Posterior cingulate gyrus (tissue), 11 donors: ENCODE measurements at regions not wholly inside any gene's neighbourhood (a gene's known extent, or its start where the extent isn't known, plus 50 kb on each side); places are given as distances from the start of the nearest gene placed in this dataset.
A peak's percentile ranks its signal among the peaks of the same experiment; 100 is the strongest.

Experiments used
- DNase-seq, 10 donors: peaks; one replicate each; pipeline versions ENCODE4 v3.0.0 to v3.0.0-alpha.2; 2020 to 2021; ENCODE audit warnings: mixed read lengths in 3 of 10
- intact Hi-C: fragments of 100-400 bp; cut with DNase I; formaldehyde crosslinking; loops from one replicate; pipeline ENCODE4 v1.15.1; 2023

DNA sequence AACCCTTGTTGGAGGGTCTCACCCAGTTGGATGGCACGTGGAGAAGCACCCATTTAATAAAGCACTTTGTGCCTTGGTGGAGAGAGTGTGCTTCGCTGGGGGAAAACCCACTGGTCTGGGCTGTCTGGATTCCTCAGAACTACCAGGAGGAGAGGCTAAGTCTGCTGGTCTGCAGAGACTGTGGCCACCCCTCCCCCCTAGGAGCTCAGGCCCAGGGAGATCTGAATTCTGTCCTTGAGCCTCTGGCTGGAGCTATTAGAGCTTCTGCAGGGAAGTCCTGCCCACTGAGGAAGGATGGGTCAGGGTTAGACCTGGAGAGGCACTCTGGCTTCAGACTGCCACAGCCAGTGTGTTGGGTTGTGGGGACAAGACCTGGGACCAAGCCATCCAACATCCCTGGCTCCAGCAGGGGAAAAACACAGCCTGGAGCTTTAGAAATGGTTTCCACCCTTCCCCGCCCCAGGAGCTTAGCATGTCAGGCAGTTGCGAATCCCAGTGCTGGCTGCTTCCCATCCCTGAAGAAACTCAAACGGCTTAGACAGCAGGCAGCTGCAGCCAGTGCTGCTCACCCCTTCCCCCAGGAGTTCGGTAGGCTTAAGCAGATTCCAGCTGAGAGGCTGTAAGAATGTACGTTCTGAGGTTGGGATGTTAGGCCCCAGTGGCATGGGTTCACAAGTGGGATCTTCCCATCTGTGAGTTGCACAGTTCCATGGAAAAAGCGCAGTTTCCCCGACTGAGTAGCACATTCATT, 288.3 kb downstream of the TGFB2 start:
- peak in 2 of 10 donors; percentile 45 to 52 for DNase-seq
- intact Hi-C loops, result no loop called here

GRCh38 chr1:218634212-218634611, 289.1 kb downstream of the TGFB2 start:
- no peak for DNase-seq
- intact Hi-C loops, result no loop called here

- DNase-seq, result no peak
- intact Hi-C loops, result no loop called here
These were observed 291.4 kb downstream of the TGFB2 start for GRCh38 chr1:218636548-218636947.

DNA sequence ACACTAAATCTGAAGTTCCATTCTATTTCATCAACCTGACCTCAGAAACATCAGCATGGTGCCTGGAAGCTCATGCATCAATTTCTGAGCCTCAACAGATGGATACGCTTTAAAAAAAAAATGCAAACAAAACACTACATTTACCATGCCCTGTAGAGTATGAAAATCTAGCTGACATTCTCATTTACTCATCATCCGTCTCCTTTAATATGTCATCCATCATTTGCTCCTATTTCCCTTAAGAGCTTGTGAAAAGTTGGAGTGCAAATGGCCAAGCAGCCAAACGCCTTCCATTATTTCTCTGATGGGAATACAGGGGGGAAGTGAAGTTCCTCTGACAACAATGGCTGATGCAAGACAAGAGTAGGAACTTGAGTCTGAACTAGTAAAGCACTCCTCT, 295.0 kb downstream of the TGFB2 start:
- DNase-seq, result no peak
- intact Hi-C loops, result no loop called here

- intact Hi-C loops, result no loop called here
- DNase-seq, result no peak
These were observed 297.2 kb downstream of the TGFB2 start for GRCh38 chr1:218642033-218642948.

- intact Hi-C loops, result no loop called here
- no peak for DNase-seq
These were observed 298.1 kb downstream of the TGFB2 start for GRCh38 chr1:218643281-218643680.

GRCh38 chr1:218643926-218644325, 298.8 kb downstream of the TGFB2 start:
- DNase-seq, result no peak
- intact Hi-C loops, result no loop called here

DNA sequence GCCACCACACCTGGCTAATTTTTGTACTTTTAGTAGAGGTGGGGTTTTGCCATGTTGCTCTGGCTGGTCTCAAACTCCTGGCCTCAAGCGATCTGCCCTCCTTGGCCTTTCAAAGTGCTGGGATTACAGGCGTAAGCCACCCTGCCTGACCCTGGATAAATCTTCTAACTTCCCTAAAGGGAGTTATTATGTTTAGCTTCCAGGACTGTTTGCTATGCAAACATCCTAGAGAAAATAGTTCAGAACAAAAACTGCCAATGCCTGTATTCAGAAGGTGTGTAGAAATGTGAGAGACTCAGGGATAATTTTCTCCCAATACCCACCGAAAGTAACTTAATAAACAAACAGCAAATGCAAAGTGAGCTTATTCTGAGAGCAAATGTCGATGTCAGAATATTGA, 301.2 kb downstream of the TGFB2 start:
- peak in 1 of 10 donors; percentile 40 for DNase-seq
- intact Hi-C loops, result no loop called here

GRCh38 chr1:218656301-218657037, 311.3 kb downstream of the TGFB2 start:
- no peak for DNase-seq
- intact Hi-C loops, result no loop called here

DNA sequence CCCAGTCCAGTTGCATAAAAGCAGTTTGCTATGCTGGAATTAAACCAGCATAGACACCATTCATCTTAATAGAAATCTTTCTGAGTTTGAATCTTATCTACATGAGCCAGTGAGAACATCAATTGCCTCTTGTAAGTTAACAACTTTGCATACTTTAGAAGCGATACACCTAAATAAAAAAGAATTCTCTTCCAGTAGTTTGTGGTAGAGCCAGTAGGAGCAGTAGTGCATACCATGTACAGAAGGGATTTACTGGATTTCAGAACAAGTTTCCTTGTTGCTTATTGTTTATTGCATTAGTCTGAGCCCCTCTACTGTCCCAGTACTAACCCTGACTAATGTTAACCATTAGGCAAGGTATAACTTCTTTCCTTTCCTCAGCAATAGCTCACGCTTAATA, 313.1 kb downstream of the TGFB2 start:
- DNase-seq, result no peak

DNA sequence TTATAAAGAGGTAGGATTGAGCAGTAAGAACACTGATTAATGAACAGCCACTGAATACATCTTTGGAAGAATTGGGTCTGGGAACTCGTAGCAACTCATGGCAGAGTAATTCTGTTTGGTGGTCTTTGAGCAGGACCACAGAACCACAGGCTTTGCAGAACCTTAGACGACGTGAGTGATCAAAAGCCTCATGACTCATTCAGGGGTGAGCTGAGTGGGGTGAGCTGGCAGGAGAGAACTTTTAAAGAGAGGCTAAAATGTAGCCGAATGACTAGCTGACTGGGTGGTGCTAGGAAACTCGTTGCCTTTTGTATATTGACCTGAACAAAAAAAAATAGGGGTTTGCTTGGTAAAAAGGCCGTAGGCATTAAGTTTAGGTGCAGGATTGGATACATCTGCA, 313.8 kb downstream of the TGFB2 start:
- intact Hi-C loops, result no loop called here
- no peak for DNase-seq

More for the DNA sequence above, 313.1 kb downstream of the TGFB2 start:
- intact Hi-C loops, result no loop called here

GRCh38 chr1:218659911-218660677, 315.0 kb downstream of the TGFB2 start:
- intact Hi-C loops, result no loop called here
- no peak for DNase-seq

DNA sequence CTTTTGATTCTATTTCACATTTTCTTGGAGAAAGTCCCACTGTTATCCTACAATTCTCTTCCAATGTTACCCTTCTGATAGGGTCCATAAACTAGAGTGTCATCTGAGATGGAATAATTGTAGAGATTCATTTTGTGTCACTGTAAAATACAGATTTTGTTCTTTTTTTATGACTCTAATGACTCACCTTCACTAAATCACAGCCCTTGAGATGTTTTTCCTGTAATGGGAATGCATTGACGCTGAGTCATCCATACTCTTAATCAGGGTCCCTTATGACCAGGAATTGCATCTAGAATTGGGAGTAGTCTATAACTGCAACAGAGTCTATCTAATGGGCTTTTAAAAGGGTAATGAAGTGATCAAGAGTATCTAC, 315.5 kb downstream of the TGFB2 start:
- intact Hi-C loops, result no loop called here
- no peak for DNase-seq

DNA sequence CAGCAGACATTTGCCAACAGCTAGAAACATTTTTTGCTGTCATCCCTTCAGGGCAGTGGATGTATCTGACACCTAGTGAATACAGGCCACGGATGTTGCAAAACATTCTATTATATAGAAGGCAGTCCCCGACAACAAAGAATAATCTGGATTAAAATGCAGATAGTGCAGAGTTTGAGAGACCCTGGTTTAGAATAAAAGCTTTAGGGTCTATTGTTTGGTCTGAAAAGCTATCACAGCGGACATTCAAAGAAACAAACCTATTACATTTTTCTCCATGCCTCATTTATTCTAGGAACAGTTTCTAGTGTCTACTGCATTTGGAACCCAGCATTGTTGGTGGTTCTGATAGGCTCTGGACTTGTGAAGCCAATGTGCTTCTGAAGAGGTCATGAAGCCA, 316.3 kb downstream of the TGFB2 start:
- intact Hi-C loops, result no loop called here
- DNase-seq, result no peak

DNA sequence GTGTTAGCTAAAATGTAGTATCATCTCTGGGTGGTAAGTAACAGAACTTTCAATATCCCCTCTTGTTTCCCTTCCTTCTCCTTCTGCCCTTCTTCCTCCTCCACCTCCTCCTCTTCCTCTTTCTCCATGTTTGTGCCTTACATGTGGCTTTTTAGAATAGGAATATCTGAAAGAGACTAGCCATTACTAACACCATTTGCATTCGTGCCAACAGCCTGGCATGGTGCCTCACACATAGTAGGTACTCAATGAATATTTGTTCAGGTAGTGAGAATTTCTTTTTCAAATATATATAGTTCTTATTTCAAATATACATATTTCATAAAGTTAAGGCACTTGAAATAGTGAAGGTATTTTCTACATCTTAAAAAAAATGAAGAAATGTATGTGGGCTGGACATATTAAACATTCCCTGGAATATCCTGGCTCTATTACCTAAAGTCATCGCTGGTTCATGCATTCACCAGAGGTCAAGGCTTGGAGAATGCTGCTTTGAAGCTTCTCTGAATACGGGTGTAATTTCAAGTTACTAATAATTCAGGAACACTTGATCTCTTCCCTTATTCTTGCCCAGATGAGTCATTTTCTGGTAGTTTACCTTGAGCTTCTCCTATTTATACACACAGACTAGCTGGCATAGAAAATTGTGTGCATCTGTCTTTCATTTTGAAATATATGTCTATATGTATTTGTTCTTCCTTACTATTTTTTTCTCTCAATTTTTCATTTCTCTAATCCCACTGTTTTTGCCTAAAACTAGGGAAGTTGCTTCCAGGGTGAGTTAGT, 319.4 kb downstream of the TGFB2 start:
- no peak for DNase-seq
- intact Hi-C loops, result no loop called here

DNA sequence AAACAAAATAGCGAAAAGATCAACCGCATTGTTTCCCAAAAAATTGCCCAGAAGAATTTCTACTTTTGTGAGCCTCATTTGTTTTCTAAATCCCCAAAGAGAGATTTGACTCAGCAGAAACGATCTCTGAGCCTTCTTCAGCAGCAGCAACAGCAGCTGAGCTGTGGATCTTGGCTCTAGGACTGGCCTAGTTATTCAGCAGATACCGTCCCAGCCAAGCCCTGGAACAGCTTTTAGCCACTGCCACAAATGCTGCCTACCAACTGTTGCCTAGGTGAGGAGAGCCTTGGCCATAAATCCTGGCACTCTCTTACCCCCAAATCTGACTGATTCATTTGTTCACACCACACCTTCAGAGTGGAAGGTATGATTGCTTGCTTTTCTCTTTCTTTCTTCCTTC, 320.1 kb downstream of the TGFB2 start:
- DNase-seq, result peak in 9 of 10 donors; percentile 29 to 94 (median 68)
- intact Hi-C loops, result no loop called here

DNA sequence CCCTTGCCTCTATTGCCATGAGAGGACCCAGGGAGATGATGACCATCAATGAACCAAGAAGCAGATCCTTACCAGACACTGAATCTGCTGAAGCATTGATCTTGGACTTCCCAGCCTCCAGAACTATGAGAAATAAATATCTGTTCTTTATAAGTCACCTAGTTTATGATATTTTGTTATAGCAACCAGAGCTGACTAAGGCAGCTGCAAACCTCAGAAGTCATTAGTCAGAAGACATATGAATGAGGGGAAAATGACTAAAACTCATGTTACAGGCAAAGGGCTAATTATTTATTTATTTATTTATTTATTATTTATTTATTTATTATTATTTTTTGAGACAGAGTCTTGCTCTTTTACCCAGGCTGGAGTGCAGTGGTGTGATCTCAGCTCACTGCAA, 321.1 kb downstream of the TGFB2 start:
- DNase-seq, result no peak
- intact Hi-C loops, result no loop called here

DNA sequence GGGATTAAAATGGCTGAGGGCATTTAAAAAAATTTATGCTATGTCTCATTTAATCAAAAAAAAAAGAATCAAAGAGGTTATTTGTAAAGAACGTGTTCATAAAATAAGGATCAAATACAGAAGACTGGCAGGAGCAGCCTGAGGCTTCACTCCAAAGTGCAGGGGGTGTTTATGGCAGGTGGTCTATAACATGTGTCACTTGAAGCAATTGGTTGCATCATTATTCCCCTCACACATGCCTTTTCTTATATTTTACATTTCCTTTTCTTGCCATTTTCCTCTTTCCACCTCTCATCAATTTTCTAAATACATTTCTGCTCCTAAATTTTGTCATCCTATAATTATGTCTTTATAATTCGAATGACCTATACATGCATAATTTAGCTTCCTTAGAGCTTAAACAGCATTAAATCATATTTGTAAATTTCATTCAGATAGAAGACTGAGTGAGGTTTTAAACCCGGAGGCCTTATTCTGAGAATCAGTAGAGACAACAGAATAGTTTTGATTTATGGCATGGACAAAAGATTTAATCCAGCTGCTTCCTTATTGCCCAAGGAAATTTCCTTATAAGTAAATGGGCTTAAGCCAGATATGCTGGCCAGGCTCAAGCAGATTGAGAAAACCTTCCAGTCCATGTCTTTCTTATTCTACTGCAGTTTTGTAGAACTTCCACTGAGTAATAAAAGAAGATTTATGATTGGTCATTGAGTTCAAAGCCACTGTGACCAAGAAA, 322.8 kb downstream of the TGFB2 start:
- intact Hi-C loops, result no loop called here
- no peak for DNase-seq

DNA sequence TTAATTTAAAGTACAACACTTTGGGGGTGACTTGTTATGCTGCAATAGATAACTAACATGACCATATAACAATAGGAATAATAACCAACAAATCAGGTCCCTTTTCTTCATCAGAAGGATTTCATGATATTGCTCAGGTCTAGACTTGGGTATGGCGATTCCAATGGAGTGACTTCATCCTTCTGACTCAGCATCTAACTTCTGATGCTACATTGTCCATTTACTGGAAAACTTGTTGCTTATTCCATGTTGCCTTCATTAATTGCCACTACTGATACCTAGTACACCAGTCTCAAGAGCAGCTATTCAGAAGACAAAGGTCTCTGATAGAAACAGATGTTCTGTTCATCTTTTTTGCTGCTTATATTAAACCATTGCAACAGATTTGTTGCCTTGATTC, 324.3 kb downstream of the TGFB2 start:
- no peak for DNase-seq
- intact Hi-C loops, result no loop called here
